ENCODE measurements at regions not wholly inside any gene's neighbourhood (a gene's known extent, or its start where the extent isn't known, plus 50 kb on each side); places are given as distances from the start of the nearest gene placed in this dataset.

DNA sequence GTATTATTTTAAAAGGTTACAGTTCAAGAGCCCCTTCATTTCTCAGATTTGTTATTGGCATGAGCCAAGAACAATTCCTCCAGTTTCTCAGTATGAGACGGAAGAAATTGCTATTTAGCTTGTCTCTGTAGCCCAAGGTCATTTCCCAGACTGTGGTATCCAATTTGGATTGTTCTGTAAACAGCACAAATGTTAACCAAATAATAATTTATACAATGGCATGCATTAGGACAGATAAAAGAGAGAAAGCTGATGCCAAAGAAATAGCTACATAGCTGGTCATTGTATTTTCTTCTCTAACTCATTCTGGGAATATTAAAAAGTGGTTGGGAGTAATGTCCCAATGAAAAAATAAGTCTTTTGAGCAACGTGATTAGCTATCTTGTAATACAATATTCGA, 134.6 kb upstream of the NPY2R start:
- Histone ChIP-seq H3K9me3 (no peaks in the 10 kb centered on the region), H3K4me2 (no peak overlapping the region), H3K4me3 (no peak overlapping the region), H3K27ac (no peak overlapping the region), H3K4me1 (no peaks in the 10 kb centered on the region)
- no peak for FAIRE-seq
- ChIA-PET POLR2A (no interaction called here), CTCF (no interaction called here)
- DNase-seq (ENCODE audit: low read depth in 1 of 2, low spot score in 1 of 2): peak in 1 of 2 experiments; percentile 6
- no peak for TF ChIP-seq MAFK (IDR thresholded peaks at IDR 0.05; ENCODE audit: partially characterized antibody)
- no peak for TF ChIP-seq MAZ (IDR thresholded peaks at IDR 0.05; ENCODE audit: borderline replicate concordance, low read depth, low read length)
- TF ChIP-seq PHF8 (IDR thresholded peaks at IDR 0.05; ENCODE audit: borderline replicate concordance, low read depth): no peak
- TF ChIP-seq, protein P1, sequence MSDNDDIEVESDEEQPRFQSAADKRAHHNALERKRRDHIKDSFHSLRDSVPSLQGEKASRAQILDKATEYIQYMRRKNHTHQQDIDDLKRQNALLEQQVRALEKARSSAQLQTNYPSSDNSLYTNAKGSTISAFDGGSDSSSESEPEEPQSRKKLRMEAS (IDR thresholded peaks at IDR 0.05): no peak
- TF ChIP-seq POLR2AphosphoS2 (conservative IDR thresholded peaks at IDR 0.05; ENCODE audit: low read length): no peak
- TF ChIP-seq HOXB13 (CRISPR knock-in tag; IDR thresholded peaks at IDR 0.05; ENCODE audit: low read depth): no peak
- TF ChIP-seq CHD4 (IDR thresholded peaks at IDR 0.05; ENCODE audit: borderline replicate concordance): no peak
- no peak for TF ChIP-seq NR3C1 (IDR thresholded peaks at IDR 0.05)
- TF ChIP-seq RARB (CRISPR knock-in tag; IDR thresholded peaks at IDR 0.05): no peak
- no peak for TF ChIP-seq HEYL (CRISPR knock-in tag; IDR thresholded peaks at IDR 0.05)
- TF ChIP-seq RAD21 (conservative IDR thresholded peaks at IDR 0.05 in 1 of 2, IDR thresholded peaks at IDR 0.05 in 1 of 2): no peak
- TF ChIP-seq KDM1A (IDR thresholded peaks at IDR 0.05; ENCODE audit: low read depth): no peak
- TF ChIP-seq ESRRA (IDR thresholded peaks at IDR 0.05; ENCODE audit: borderline replicate concordance, low read length): no peak
- no peak for TF ChIP-seq FOSB (CRISPR knock-in tag; IDR thresholded peaks at IDR 0.05)
- no peak for TF ChIP-seq GATA3 (IDR thresholded peaks at IDR 0.05; ENCODE audit: borderline replicate concordance)
- no peak for TF ChIP-seq BHLHE40 (IDR thresholded peaks at IDR 0.05; ENCODE audit: low read depth, low read length)
- TF ChIP-seq HOXA7 (CRISPR knock-in tag; IDR thresholded peaks at IDR 0.05): no peak
- no peak for TF ChIP-seq RFX5 (IDR thresholded peaks at IDR 0.05)
- no peak for TF ChIP-seq CHD2 (IDR thresholded peaks at IDR 0.05; ENCODE audit: low read length, partially characterized antibody)
- no peak for TF ChIP-seq POLR2A (IDR thresholded peaks at IDR 0.05; ENCODE audit: low read length)
- ATAC-seq: no peak
- 14% methylated on average over 3 of the region's 3 CpGs for WGBS (ENCODE audit: missing lambda C conversion rate)

DNA sequence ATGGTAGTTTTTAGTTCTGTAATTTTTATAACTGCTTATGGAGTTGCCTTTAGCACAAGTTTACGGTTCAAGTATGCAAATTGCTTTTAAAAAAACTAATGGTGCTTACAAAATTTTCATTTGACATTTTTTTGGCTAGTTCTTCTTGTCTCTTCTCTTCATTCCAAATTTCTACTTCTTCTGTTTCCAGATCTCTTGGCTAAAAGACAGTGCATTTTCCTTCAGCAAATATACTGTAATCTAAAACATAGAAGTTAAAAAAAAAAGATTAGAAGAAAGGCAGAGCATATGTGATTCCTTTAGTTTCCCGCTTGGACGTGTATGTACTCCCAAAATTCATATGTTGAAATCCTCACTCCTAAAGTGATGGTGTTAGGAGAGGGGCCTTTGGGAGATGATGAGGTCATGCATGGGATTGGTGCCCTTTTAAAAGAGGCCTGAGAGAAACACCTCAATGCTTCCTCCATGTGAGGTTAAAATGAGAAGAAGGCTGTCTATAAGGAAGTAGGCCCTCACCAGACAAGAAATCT, 132.1 kb upstream of the NPY2R start:
- 85% methylated on average over 3 of the region's 3 CpGs for WGBS (ENCODE audit: missing lambda C conversion rate)
- FAIRE-seq: no peak
- TF ChIP-seq NPAS2 (CRISPR knock-in tag; IDR thresholded peaks at IDR 0.05; ENCODE audit: borderline replicate concordance) (no peak), CHD4 (IDR thresholded peaks at IDR 0.05; ENCODE audit: borderline replicate concordance) (no peak), SREBF2 (IDR thresholded peaks at IDR 0.05) (no peak), GATA3 (IDR thresholded peaks at IDR 0.05; ENCODE audit: borderline replicate concordance) (no peak), RCOR1 (IDR thresholded peaks at IDR 0.05; ENCODE audit: low read depth, low read length) (no peak), HDAC2 (IDR thresholded peaks at IDR 0.05) (no peak), POLR2A (IDR thresholded peaks at IDR 0.05; ENCODE audit: low read length) (no peak), TFCP2L1 (CRISPR knock-in tag; IDR thresholded peaks at IDR 0.05) (no peak)
- TF ChIP-seq, protein P2, sequence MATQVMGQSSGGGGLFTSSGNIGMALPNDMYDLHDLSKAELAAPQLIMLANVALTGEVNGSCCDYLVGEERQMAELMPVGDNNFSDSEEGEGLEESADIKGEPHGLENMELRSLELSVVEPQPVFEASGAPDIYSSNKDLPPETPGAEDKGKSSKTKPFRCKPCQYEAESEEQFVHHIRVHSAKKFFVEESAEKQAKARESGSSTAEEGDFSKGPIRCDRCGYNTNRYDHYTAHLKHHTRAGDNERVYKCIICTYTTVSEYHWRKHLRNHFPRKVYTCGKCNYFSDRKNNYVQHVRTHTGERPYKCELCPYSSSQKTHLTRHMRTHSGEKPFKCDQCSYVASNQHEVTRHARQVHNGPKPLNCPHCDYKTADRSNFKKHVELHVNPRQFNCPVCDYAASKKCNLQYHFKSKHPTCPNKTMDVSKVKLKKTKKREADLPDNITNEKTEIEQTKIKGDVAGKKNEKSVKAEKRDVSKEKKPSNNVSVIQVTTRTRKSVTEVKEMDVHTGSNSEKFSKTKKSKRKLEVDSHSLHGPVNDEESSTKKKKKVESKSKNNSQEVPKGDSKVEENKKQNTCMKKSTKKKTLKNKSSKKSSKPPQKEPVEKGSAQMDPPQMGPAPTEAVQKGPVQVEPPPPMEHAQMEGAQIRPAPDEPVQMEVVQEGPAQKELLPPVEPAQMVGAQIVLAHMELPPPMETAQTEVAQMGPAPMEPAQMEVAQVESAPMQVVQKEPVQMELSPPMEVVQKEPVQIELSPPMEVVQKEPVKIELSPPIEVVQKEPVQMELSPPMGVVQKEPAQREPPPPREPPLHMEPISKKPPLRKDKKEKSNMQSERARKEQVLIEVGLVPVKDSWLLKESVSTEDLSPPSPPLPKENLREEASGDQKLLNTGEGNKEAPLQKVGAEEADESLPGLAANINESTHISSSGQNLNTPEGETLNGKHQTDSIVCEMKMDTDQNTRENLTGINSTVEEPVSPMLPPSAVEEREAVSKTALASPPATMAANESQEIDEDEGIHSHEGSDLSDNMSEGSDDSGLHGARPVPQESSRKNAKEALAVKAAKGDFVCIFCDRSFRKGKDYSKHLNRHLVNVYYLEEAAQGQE (IDR thresholded peaks at IDR 0.05): no peak
- TF ChIP-seq, protein P3, sequence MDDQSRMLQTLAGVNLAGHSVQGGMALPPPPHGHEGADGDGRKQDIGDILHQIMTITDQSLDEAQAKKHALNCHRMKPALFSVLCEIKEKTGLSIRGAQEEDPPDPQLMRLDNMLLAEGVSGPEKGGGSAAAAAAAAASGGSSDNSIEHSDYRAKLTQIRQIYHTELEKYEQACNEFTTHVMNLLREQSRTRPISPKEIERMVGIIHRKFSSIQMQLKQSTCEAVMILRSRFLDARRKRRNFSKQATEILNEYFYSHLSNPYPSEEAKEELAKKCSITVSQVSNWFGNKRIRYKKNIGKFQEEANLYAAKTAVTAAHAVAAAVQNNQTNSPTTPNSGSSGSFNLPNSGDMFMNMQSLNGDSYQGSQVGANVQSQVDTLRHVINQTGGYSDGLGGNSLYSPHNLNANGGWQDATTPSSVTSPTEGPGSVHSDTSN (IDR thresholded peaks at IDR 0.05): no peak
- TF ChIP-seq, protein P4, sequence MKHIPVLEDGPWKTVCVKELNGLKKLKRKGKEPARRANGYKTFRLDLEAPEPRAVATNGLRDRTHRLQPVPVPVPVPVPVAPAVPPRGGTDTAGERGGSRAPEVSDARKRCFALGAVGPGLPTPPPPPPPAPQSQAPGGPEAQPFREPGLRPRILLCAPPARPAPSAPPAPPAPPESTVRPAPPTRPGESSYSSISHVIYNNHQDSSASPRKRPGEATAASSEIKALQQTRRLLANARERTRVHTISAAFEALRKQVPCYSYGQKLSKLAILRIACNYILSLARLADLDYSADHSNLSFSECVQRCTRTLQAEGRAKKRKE (CRISPR knock-in tag; IDR thresholded peaks at IDR 0.05; ENCODE audit: low read depth): no peak
- no peaks in the 10 kb centered on the region for H3K4me1 ChIP-seq
- H3K27ac ChIP-seq: no peak overlapping the region
- CTCF ChIA-PET: no interaction called here
- ATAC-seq: no peak
- no peaks in the 10 kb centered on the region for H3K9me3 ChIP-seq
- DNase-seq (ENCODE audit: low read depth in 1 of 2, low spot score in 1 of 2): no peak
- no peak overlapping the region for H3K4me2 ChIP-seq
- POLR2A ChIA-PET: no interaction called here
- H3K4me3 ChIP-seq: no peak overlapping the region

Data from A549 (cell line).